Left ventricle myocardium superior (tissue), 1 donor: ENCODE measurements at regions not wholly inside any gene's neighbourhood (a gene's known extent, or its start where the extent isn't known, plus 50 kb on each side); places are given as distances from the start of the nearest gene placed in this dataset.

Experiments used
- ATAC-seq: fragments of 200-7000 bp; cut with Tn5 transposase; one replicate; pipeline ENCODE4 v1.9.1; 2020; ENCODE audit warnings: mild to moderate bottlenecking, moderate library complexity
- DNase-seq: peaks from one replicate; pipeline ENCODE4 v3.0.0-alpha.2; 2020
- intact Hi-C: fragments of 100-400 bp; cut with micrococcal nuclease; formaldehyde crosslinking; loops from one replicate; pipeline ENCODE4 v1.11.0; 2022
- donor health status: DM: no; HTN: yes; CAD: no; lungs with severe emphysema.

- DNase-seq = no peak
- intact Hi-C loops = no loop called here
- ATAC-seq = no peak
These were observed 844.9 kb downstream of the OLFM4 start for GRCh38 chr13:53873558-53873957.

GRCh38 chr13:53878861-53879260, 850.2 kb downstream of the OLFM4 start:
- intact Hi-C loops = no loop called here
- DNase-seq (no peak), ATAC-seq (no peak)

- intact Hi-C loops = no loop called here
- no peak for DNase-seq
- no peak for ATAC-seq
These were observed 857.4 kb downstream of the OLFM4 start for GRCh38 chr13:53885997-53886396.

- intact Hi-C loops = no loop called here
- DNase-seq = no peak
- no peak for ATAC-seq
These were observed 862.1 kb downstream of the OLFM4 start for GRCh38 chr13:53890696-53891095.

- DNase-seq = no peak
- intact Hi-C loops = no loop called here
- ATAC-seq = no peak
These were observed 873.0 kb downstream of the OLFM4 start for GRCh38 chr13:53901593-53901992.

GRCh38 chr13:53907891-53908290, 879.3 kb downstream of the OLFM4 start:
- ATAC-seq (no peak), DNase-seq (no peak)
- intact Hi-C loops = no loop called here

GRCh38 chr13:53920916-53921315, 892.3 kb downstream of the OLFM4 start:
- DNase-seq = peak; percentile 10
- intact Hi-C loops = no loop called here
- no peak for ATAC-seq

GRCh38 chr13:53921473-53921872, 892.9 kb downstream of the OLFM4 start:
- ATAC-seq = no peak
- intact Hi-C loops = no loop called here
- DNase-seq = no peak

- DNase-seq = no peak
- ATAC-seq = no peak
- intact Hi-C loops = no loop called here
These were observed 913.1 kb downstream of the OLFM4 start for GRCh38 chr13:53941588-53942190.

- DNase-seq (no peak), ATAC-seq (no peak)
- intact Hi-C loops = no loop called here
These were observed 917.9 kb downstream of the OLFM4 start for GRCh38 chr13:53946500-53946899.

GRCh38 chr13:53953183-53953582, 924.6 kb downstream of the OLFM4 start:
- DNase-seq = no peak

More at GRCh38 chr13:53953183-53953582, 924.6 kb downstream of the OLFM4 start:
- no peak for ATAC-seq
- intact Hi-C loops = no loop called here
